T-helper 2 cell treated with Interferon-gamma antibody and Interleukin-4, amounts not matched to agents 100 ng/mL and 5 ng/mL, for 36 hours (primary cell): ENCODE measurements at regions not wholly inside any gene's neighbourhood (a gene's known extent, or its start where the extent isn't known, plus 50 kb on each side); places are given as distances from the start of the nearest gene placed in this dataset.

ENCODE experiments used
- intact Hi-C: fragments of 100-400 bp; cut with micrococcal nuclease; formaldehyde crosslinking; loops from one replicate; pipeline ENCODE4 v1.15.1; 2023

DNA sequence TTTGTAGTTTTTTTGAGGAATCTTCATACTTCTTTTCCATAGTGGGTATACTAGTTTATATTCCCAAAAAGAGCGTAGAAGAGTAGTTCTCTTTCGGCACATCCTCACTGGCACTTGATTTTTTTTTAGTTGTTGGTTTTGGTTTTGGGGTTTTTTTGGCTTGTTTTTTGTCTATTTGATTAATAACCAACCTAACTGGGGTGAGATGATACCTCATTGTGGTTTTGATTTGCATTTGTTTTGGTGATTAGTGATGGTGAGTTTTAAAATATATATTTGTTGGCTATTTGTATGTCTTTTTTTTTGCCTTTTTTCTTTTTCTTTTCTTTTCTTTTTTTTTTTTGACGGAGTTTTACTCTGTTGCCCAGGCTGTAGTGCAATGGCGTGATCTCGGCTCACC, 69.7 kb upstream of the BTG1 start:
- intact Hi-C loops: no loop called here

GRCh38 chr12:92213166-92213565, 67.5 kb upstream of the BTG1 start:
- intact Hi-C loops: no loop called here

GRCh38 chr12:92210071-92210470, 64.4 kb upstream of the BTG1 start:
- intact Hi-C loops: loop anchor here (1.0 to 2.0 kb wide), 4 partner anchors 8 to 360 kb away; no protein-coding TSS in a partner anchor

GRCh38 chr12:92208613-92209121, 63.0 kb upstream of the BTG1 start:
- intact Hi-C loops: loop anchor here (1.0 kb wide), 1 partner anchor 23 kb away; no protein-coding TSS in a partner anchor

DNA sequence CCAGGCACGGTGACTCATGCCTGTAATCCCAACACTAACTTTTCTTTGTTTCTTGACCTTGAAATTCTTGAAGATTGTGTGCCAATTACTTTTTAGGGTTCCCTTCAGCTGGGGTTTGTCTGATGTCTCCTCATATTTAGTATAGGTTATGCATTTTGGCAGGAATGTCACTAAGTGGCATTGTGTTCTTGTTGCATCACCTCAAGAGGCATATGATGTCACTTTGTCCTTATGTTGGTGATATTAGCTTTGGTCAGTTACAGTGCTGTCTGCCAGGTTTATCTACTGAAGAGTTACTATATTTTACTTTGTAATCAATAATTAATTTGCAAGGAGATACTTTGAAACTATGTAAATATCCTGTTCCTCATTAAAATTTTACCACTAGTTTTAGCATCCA, 61.0 kb upstream of the BTG1 start:
- intact Hi-C loops: no loop called here

DNA sequence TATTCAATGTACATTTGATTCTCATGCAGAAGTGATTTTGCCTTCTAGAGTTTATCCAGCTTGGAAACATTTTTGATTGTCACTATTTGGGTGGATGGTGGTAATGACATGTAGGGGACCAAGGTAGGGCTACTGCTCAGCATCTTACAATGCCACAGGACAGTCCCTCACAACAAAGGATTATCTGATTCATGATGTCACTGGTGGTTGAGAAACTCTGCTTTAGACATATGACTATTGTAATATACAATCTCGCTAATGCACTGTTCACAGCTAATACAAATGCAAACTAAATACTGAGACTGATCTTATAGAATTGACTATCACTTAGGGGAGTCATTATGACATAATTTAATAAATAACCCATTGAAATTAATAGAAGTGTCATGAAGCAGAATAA, 60.4 kb upstream of the BTG1 start:
- intact Hi-C loops: no loop called here

- intact Hi-C loops: no loop called here
Observed at GRCh38 chr12:92199819-92200576, 54.4 kb upstream of the BTG1 start.

DNA sequence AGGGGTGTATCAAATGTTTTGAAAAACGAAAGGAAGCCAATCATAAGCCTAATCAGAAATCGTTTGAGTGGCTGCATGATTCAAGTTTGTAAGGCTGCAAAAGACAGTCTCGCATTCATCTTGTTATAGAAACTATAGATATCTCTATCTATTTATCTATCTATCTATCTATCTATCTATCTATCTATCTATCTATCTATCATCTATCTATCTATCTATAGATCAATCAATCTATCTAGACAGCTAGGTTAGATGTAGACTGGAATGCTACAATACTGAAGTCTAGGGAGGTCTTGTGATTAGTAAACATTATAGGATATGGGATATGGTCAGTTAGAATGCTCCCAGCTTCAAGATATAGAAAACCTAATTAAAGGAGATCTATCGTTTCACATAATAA, 52.2 kb upstream of the BTG1 start:
- intact Hi-C loops: no loop called here

GRCh38 chr12:92196368-92196767, 50.7 kb upstream of the BTG1 start:
- intact Hi-C loops: no loop called here
